Trophoblast cell (in vitro differentiated cells and primary cell): ENCODE measurements at regions not wholly inside any gene's neighbourhood (a gene's known extent, or its start where the extent isn't known, plus 50 kb on each side); places are given as distances from the start of the nearest gene placed in this dataset.

Experiments used
- DNase-seq, 2 donors: peaks; one replicate each; pipeline ENCODE4 v3.0.0-alpha.2; 2016
- H2AFZ ChIP-seq: 2 replicates; pipeline ENCODE4 v1.6.1; 2013; ENCODE audit warnings: low read length, moderate library complexity, mild to moderate bottlenecking; ENCODE audit not compliant: insufficient read depth, poor library complexity
- H2AK5ac ChIP-seq: 2 replicates; pipeline ENCODE4 v1.6.1; 2013; ENCODE audit warnings: mild to moderate bottlenecking, low read length
- H2BK120ac ChIP-seq: 2 replicates; pipeline ENCODE4 v1.6.1; 2013; ENCODE audit warnings: low read length, mild to moderate bottlenecking, moderate library complexity; ENCODE audit not compliant: insufficient read depth, poor library complexity
- H2BK12ac ChIP-seq: 2 replicates; pipeline ENCODE4 v1.6.1; 2013; ENCODE audit warnings: mild to moderate bottlenecking, low read length, moderate library complexity
- H2BK5ac ChIP-seq: 2 replicates; pipeline ENCODE4 v1.6.1; 2013; ENCODE audit warnings: low read length, low read depth, moderate library complexity, mild to moderate bottlenecking; ENCODE audit not compliant: poor library complexity
- H3K14ac ChIP-seq: 2 replicates; pipeline ENCODE4 v1.6.1; 2013; ENCODE audit warnings: mild to moderate bottlenecking, low read length
- H3K18ac ChIP-seq: 2 replicates; pipeline ENCODE4 v1.6.1; 2013; ENCODE audit warnings: mild to moderate bottlenecking, low read length
- H3K23ac ChIP-seq: 2 replicates; pipeline ENCODE4 v1.6.1; 2013; ENCODE audit warnings: low read length
- H3K27ac ChIP-seq: 2 replicates; pipeline ENCODE4 v1.5.1; 2013; ENCODE audit warnings: low read depth, mild to moderate bottlenecking, inconsistent platforms, low read length, moderate library complexity
- H3K27me3 ChIP-seq: 2 replicates; pipeline ENCODE4 v1.6.1; 2013; ENCODE audit warnings: inconsistent platforms, mild to moderate bottlenecking, low read length, moderate library complexity; ENCODE audit not compliant: insufficient read depth
- H3K36me3 ChIP-seq, 2 experiments: 1 replicate in 1 of 2; 2 replicates in 1 of 2; pipeline ENCODE4 v1.6.1; 2013; ENCODE audit warnings: low read length in 2 of 2, mild to moderate bottlenecking in 2 of 2, moderate library complexity in 1 of 2; ENCODE audit not compliant: insufficient read depth in 2 of 2, control insufficient read depth in 1 of 2
- H3K4ac ChIP-seq: 2 replicates; pipeline ENCODE4 v1.6.1; 2013; ENCODE audit warnings: low read depth, mild to moderate bottlenecking, low read length, moderate library complexity
- H3K4me1 ChIP-seq, 2 experiments: 1 replicate in 1 of 2; 2 replicates in 1 of 2; pipeline ENCODE4 v1.6.1; 2013; ENCODE audit warnings: low read length in 2 of 2, mild to moderate bottlenecking in 2 of 2, moderate library complexity in 1 of 2; ENCODE audit not compliant: insufficient read depth in 2 of 2, control insufficient read depth in 1 of 2
- H3K4me2 ChIP-seq: 2 replicates; pipeline ENCODE4 v1.6.1; 2013; ENCODE audit warnings: inconsistent platforms, mild to moderate bottlenecking, low read length, moderate library complexity
- H3K4me3 ChIP-seq: 2 replicates; pipeline ENCODE4 v1.5.1; 2013; ENCODE audit warnings: mild to moderate bottlenecking, low read depth, low read length, inconsistent platforms
- H3K79me1 ChIP-seq: one replicate; pipeline ENCODE4 v1.6.1; 2013; ENCODE audit warnings: low read length
- H3K79me2 ChIP-seq: 2 replicates; pipeline ENCODE4 v1.6.1; 2013; ENCODE audit warnings: low read length, mild to moderate bottlenecking; ENCODE audit not compliant: control insufficient read depth, insufficient read depth, poor library complexity
- H3K9ac ChIP-seq: 2 replicates; pipeline ENCODE4 v1.6.1; 2013; ENCODE audit warnings: mild to moderate bottlenecking, low read length
- H3K9me3 ChIP-seq: 2 replicates; pipeline ENCODE4 v1.6.1; 2013; ENCODE audit warnings: low read depth, mild to moderate bottlenecking, control low read depth, inconsistent platforms, low read length; ENCODE audit not compliant: insufficient read depth
- H4K12ac ChIP-seq: 2 replicates; pipeline ENCODE4 v1.6.1; 2013; ENCODE audit warnings: low read depth, mild to moderate bottlenecking, low read length, moderate library complexity
- H4K8ac ChIP-seq: 2 replicates; pipeline ENCODE4 v1.6.1; 2013; ENCODE audit warnings: low read depth, mild to moderate bottlenecking, low read length, moderate library complexity
- H4K91ac ChIP-seq: one replicate; pipeline ENCODE4 v1.6.1; 2013; ENCODE audit warnings: low read depth, mild to moderate bottlenecking, low read length, moderate library complexity
- whole genome bisulfite sequencing: extraction: QIAGEN DNeasy Blood & Tissue Kit; methylation state at CpG from one replicate; pipeline ENCODE4 v1.1.7; 2013; ENCODE audit warnings: missing lambda C conversion rate; ENCODE audit not compliant: insufficient read length, insufficient coverage; ENCODE audit errors: extremely low coverage; 5-methylcytosine and 5-hydroxymethylcytosine counted together

GRCh38 chr2:104584393-104584792, 269.5 kb upstream of the POU3F3 start:
- H4K8ac ChIP-seq: no peak overlapping the region
- no peak overlapping the region for H3K4me2 ChIP-seq
- no CpG with 5 or more reads among the region's 4 CpGs for WGBS
- H2BK12ac ChIP-seq: no peak overlapping the region
- no peaks in the 10 kb centered on the region for H3K79me2 ChIP-seq
- H3K4me1 ChIP-seq: no peaks in the 10 kb centered on the region
- H3K23ac ChIP-seq: no peak overlapping the region
- H3K9ac ChIP-seq: no peak overlapping the region
- H4K12ac ChIP-seq: no peak overlapping the region
- H4K91ac ChIP-seq: no peak overlapping the region
- no peak overlapping the region for H3K18ac ChIP-seq
- peaks cover 2% of the 10 kb centered on the region for H3K9me3 ChIP-seq
- no peak overlapping the region for H2BK5ac ChIP-seq
- no peak overlapping the region for H3K4me3 ChIP-seq
- H2BK120ac ChIP-seq: no peak overlapping the region
- H3K27me3 ChIP-seq: no peaks in the 10 kb centered on the region
- no peaks in the 10 kb centered on the region for H3K79me1 ChIP-seq
- DNase-seq: no peak
- H3K27ac ChIP-seq: no peak overlapping the region
- H2AFZ ChIP-seq: no peak overlapping the region
- H3K36me3 ChIP-seq: no peaks in the 10 kb centered on the region
- H2AK5ac ChIP-seq: no peak overlapping the region
- H3K4ac ChIP-seq: no peak overlapping the region
- no peak overlapping the region for H3K14ac ChIP-seq

GRCh38 chr2:104595576-104595975, 258.3 kb upstream of the POU3F3 start:
- Histone ChIP-seq H3K9me3 (no peaks in the 10 kb centered on the region), H3K79me2 (no peaks in the 10 kb centered on the region), H3K27me3 (no peaks in the 10 kb centered on the region), H3K23ac (no peak overlapping the region), H3K4ac (no peak overlapping the region), H3K27ac (no peak overlapping the region), H4K12ac (no peak overlapping the region), H4K91ac (no peak overlapping the region), H3K14ac (no peak overlapping the region), H3K4me3 (no peak overlapping the region), H3K4me1 (no peaks in the 10 kb centered on the region), H3K4me2 (no peak overlapping the region), H2AK5ac (no peak overlapping the region), H3K79me1 (no peaks in the 10 kb centered on the region), H2BK12ac (no peak overlapping the region), H3K18ac (no peak overlapping the region), H2BK120ac (no peak overlapping the region), H4K8ac (no peak overlapping the region), H2AFZ (no peak overlapping the region), H3K9ac (no peak overlapping the region), H2BK5ac (no peak overlapping the region), H3K36me3 (no peaks in the 10 kb centered on the region)
- WGBS: no CpG with 5 or more reads among the region's 3 CpGs
- DNase-seq: no peak

- Histone ChIP-seq H4K8ac (no peak overlapping the region), H3K79me2 (no peaks in the 10 kb centered on the region), H2BK120ac (no peak overlapping the region), H3K23ac (no peak overlapping the region), H3K79me1 (no peaks in the 10 kb centered on the region), H3K27ac (no peak overlapping the region), H3K36me3 (no peaks in the 10 kb centered on the region), H4K91ac (no peak overlapping the region), H3K4me3 (no peak overlapping the region), H2BK5ac (no peak overlapping the region), H2BK12ac (no peak overlapping the region), H3K9ac (no peak overlapping the region), H2AK5ac (no peak overlapping the region), H3K9me3 (no peaks in the 10 kb centered on the region), H3K14ac (no peak overlapping the region), H3K4me2 (no peak overlapping the region), H3K18ac (no peak overlapping the region), H2AFZ (no peak overlapping the region), H4K12ac (no peak overlapping the region), H3K4me1 (no peaks in the 10 kb centered on the region), H3K4ac (no peak overlapping the region), H3K27me3 (no peaks in the 10 kb centered on the region)
- no peak for DNase-seq
- no CpG with 5 or more reads among the region's 2 CpGs for WGBS
These were observed 256.0 kb upstream of the POU3F3 start for GRCh38 chr2:104597942-104598341.

- H2AK5ac ChIP-seq: no peak overlapping the region
- H3K23ac ChIP-seq: no peak overlapping the region
- H2BK5ac ChIP-seq: no peak overlapping the region
- no peak overlapping the region for H4K91ac ChIP-seq
- H3K9ac ChIP-seq: no peak overlapping the region
- no peaks in the 10 kb centered on the region for H3K36me3 ChIP-seq
- H3K4me1 ChIP-seq: no peaks in the 10 kb centered on the region
- no CpG with 5 or more reads among the region's 6 CpGs for WGBS
- H3K18ac ChIP-seq: no peak overlapping the region
- no peak overlapping the region for H3K27ac ChIP-seq
- H3K79me1 ChIP-seq: no peaks in the 10 kb centered on the region
- no peak overlapping the region for H2AFZ ChIP-seq
- no peak overlapping the region for H3K4me2 ChIP-seq
- no peak overlapping the region for H4K8ac ChIP-seq
- no peak overlapping the region for H2BK120ac ChIP-seq
- no peak overlapping the region for H2BK12ac ChIP-seq
- H3K27me3 ChIP-seq: no peaks in the 10 kb centered on the region
- H3K4ac ChIP-seq: no peak overlapping the region
- DNase-seq: no peak
- no peaks in the 10 kb centered on the region for H3K79me2 ChIP-seq
- no peak overlapping the region for H4K12ac ChIP-seq
- H3K9me3 ChIP-seq: no peaks in the 10 kb centered on the region
- H3K4me3 ChIP-seq: no peak overlapping the region
- no peak overlapping the region for H3K14ac ChIP-seq
These were observed 255.3 kb upstream of the POU3F3 start for GRCh38 chr2:104598636-104599035.
